Omental fat pad (tissue), 3 donors: ENCODE measurements at regions not wholly inside any gene's neighbourhood (a gene's known extent, or its start where the extent isn't known, plus 50 kb on each side); places are given as distances from the start of the nearest gene placed in this dataset.
A peak's percentile ranks its signal among the peaks of the same experiment; 100 is the strongest.

Experiments used
- ATAC-seq: fragments of 150-250 bp; one replicate; pipeline ENCODE4 v1.9.1; 2016; ENCODE audit warnings: mild to moderate bottlenecking, moderate library complexity; ENCODE audit not compliant: low FRiP score
- DNase-seq: peaks from one replicate; pipeline ENCODE4 v3.0.0-alpha.2; 2019; ENCODE audit warnings: low spot score
- TF ChIP-seq, protein P1 (sequence below), 3 donors: fragments of 450-650 bp; IDR thresholded peaks; one replicate each; pipeline ENCODE4 v1.5.1; 2016 to 2017; ENCODE audit warnings: antibody characterized with exemption in 3 of 3, mild to moderate bottlenecking in 3 of 3, moderate library complexity in 2 of 3

GRCh38 chr1:83555871-83556270, 443.1 kb downstream of the TTLL7 start:
- no peak for ATAC-seq
- TF ChIP-seq, protein P1, sequence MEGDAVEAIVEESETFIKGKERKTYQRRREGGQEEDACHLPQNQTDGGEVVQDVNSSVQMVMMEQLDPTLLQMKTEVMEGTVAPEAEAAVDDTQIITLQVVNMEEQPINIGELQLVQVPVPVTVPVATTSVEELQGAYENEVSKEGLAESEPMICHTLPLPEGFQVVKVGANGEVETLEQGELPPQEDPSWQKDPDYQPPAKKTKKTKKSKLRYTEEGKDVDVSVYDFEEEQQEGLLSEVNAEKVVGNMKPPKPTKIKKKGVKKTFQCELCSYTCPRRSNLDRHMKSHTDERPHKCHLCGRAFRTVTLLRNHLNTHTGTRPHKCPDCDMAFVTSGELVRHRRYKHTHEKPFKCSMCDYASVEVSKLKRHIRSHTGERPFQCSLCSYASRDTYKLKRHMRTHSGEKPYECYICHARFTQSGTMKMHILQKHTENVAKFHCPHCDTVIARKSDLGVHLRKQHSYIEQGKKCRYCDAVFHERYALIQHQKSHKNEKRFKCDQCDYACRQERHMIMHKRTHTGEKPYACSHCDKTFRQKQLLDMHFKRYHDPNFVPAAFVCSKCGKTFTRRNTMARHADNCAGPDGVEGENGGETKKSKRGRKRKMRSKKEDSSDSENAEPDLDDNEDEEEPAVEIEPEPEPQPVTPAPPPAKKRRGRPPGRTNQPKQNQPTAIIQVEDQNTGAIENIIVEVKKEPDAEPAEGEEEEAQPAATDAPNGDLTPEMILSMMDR (IDR thresholded peaks at IDR 0.05) = no peak
- no peak for DNase-seq

- TF ChIP-seq, protein P1 (IDR thresholded peaks at IDR 0.05) = no peak
- no peak for ATAC-seq
- no peak for DNase-seq
Observed at GRCh38 chr1:83554174-83554573, 444.8 kb downstream of the TTLL7 start.

DNA sequence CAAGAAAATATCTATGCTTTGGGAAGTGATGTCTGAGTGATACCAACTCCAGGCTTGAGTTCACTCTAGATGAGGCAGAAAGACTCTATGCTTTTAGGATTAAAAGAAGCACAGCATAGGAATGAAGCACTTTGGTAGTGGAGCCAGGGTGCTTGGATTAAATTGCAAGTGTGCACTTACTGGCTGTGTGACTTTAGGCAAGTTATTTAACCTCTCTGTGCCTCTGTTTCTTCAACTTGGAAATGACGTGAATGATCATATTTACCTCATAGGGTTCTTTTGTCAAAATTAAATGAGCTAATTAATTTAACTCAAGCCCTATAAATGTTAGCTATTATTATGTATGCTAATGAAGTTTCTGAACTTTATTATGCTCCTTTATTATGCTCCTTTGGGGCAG, 446.1 kb downstream of the TTLL7 start:
- ATAC-seq = no peak
- no peak for DNase-seq
- TF ChIP-seq, protein P1 (IDR thresholded peaks at IDR 0.05) = no peak

DNA sequence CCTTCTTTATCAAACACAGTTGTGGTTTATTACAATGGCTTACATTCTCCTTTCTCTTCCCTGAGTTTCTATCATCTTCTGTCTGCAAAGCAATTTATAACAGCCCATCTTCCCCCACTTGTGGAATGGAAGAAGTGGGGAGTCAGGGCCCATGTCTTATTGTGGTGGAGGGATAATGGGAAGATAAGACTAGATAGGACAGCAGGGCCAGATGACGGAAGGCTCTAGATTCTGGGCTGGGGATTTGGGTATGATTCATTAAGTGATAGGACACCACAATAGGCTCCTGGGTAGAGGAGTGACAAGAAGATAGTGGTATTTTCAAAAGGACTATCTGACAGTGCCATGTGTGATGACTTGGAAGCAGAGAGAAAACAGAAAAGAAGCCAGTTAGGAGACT, 450.6 kb downstream of the TTLL7 start:
- TF ChIP-seq, protein P1 (IDR thresholded peaks at IDR 0.05) = no peak
- no peak for DNase-seq
- no peak for ATAC-seq

- TF ChIP-seq, protein P1 (IDR thresholded peaks at IDR 0.05) = no peak
- DNase-seq (no peak), ATAC-seq (peak; percentile 81)
Observed at GRCh38 chr1:83547901-83548300, 451.0 kb downstream of the TTLL7 start.

DNA sequence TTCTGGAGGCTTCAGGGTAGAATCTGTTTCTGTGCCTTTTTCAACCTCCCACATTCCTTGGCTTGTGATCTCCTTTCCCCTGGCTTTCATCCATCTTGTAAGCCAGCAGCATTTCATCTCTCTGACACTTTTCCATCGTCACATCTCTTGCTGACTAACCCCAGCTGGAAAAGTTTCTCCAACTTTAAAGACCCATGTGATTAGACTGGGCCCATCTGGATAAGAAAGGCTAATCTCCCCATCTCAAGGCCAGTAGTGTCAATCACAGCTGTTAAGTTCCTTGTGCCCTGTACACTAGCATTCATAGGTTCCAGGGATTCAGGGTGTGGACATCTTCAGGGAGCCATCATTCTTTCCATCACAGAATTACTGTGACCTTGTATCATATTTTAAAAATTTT, 452.1 kb downstream of the TTLL7 start:
- DNase-seq = no peak
- TF ChIP-seq, protein P1 (IDR thresholded peaks at IDR 0.05) = no peak
- ATAC-seq = no peak

GRCh38 chr1:83545066-83545862, 453.7 kb downstream of the TTLL7 start:
- no peak for DNase-seq
- TF ChIP-seq, protein P1 (IDR thresholded peaks at IDR 0.05) = no peak
- no peak for ATAC-seq
